Hepatocyte (in vitro differentiated cells): ENCODE measurements at regions not wholly inside any gene's neighbourhood (a gene's known extent, or its start where the extent isn't known, plus 50 kb on each side); places are given as distances from the start of the nearest gene placed in this dataset.

ENCODE experiments used
- DNase-seq: peaks from one replicate; pipeline ENCODE4 v3.0.0-alpha.2; 2016; ENCODE audit warnings: low spot score
- H2AFZ ChIP-seq: fragments of 200-600 bp; sonication (generic); 2 replicates; pipeline ENCODE4 v1.6.0; 2016; ENCODE audit warnings: antibody characterized with exemption, mild to moderate bottlenecking
- H3K27ac ChIP-seq: fragments of 200-600 bp; sonication (generic); 2 replicates; pipeline ENCODE4 v1.5.1; 2016; ENCODE audit warnings: mild to moderate bottlenecking
- H3K27me3 ChIP-seq: fragments of 200-600 bp; sonication (generic); 2 replicates; pipeline ENCODE4 v1.6.1; 2016
- H3K36me3 ChIP-seq: fragments of 200-600 bp; sonication (generic); replicated peaks from 2 replicates; pipeline ENCODE4 v1.5.1; 2016; ENCODE audit warnings: low read depth; ENCODE audit not compliant: insufficient read depth
- H3K4me1 ChIP-seq: fragments of 200-600 bp; sonication (generic); 2 replicates; pipeline ENCODE4 v1.5.1; 2016; ENCODE audit warnings: mild to moderate bottlenecking, moderate library complexity; ENCODE audit not compliant: insufficient read depth
- H3K4me2 ChIP-seq: fragments of 200-600 bp; sonication (generic); 2 replicates; pipeline ENCODE4 v1.6.0; 2016
- H3K4me3 ChIP-seq: fragments of 200-600 bp; sonication (generic); 2 replicates; pipeline ENCODE4 v1.5.1; 2016; ENCODE audit warnings: mild to moderate bottlenecking
- H3K79me2 ChIP-seq: fragments of 200-600 bp; sonication (generic); 2 replicates; pipeline ENCODE4 v1.6.0; 2017; ENCODE audit warnings: mild to moderate bottlenecking
- H3K9me2 ChIP-seq: fragments of 200-600 bp; sonication (generic); replicated peaks from 2 replicates; pipeline ENCODE4 v1.6.0; 2017; ENCODE audit warnings: mild to moderate bottlenecking; ENCODE audit not compliant: insufficient read depth
- H3K9me3 ChIP-seq: fragments of 200-600 bp; sonication (generic); 2 replicates; pipeline ENCODE4 v1.5.1; 2016; ENCODE audit warnings: low read depth, mild to moderate bottlenecking
- H4K20me1 ChIP-seq: fragments of 200-600 bp; sonication (generic); 2 replicates; pipeline ENCODE4 v1.6.0; 2016; ENCODE audit warnings: mild to moderate bottlenecking; ENCODE audit not compliant: insufficient read depth, poor library complexity, severe bottlenecking
- EZH2 ChIP-seq: fragments of 200-600 bp; sonication (generic); IDR thresholded peaks from 2 replicates; pipeline ENCODE4 v1.6.1; 2016; ENCODE audit warnings: antibody characterized with exemption, mild to moderate bottlenecking, borderline replicate concordance
- EZH2phosphoT487 ChIP-seq: fragments of 200-600 bp; sonication (generic); IDR thresholded peaks from one replicate; pipeline ENCODE4 v1.6.1; 2018; ENCODE audit warnings: antibody characterized with exemption, mild to moderate bottlenecking, low read depth, moderate library complexity; ENCODE audit not compliant: unreplicated experiment, severe bottlenecking
- WGBS: methylation state at CpG from one replicate; pipeline ENCODE4 v1.1.6; 2016; ENCODE audit warnings: low lambda C conversion rate; ENCODE audit errors: missing lambda C conversion rate; 5-methylcytosine and 5-hydroxymethylcytosine counted together
- TF ChIP-seq, protein P1 (sequence below): fragments of 200-600 bp; sonication (generic); IDR thresholded peaks from 2 replicates; pipeline ENCODE4 v1.5.1; 2016; ENCODE audit warnings: antibody characterized with exemption, mild to moderate bottlenecking; ENCODE audit not compliant: poor library complexity

DNA sequence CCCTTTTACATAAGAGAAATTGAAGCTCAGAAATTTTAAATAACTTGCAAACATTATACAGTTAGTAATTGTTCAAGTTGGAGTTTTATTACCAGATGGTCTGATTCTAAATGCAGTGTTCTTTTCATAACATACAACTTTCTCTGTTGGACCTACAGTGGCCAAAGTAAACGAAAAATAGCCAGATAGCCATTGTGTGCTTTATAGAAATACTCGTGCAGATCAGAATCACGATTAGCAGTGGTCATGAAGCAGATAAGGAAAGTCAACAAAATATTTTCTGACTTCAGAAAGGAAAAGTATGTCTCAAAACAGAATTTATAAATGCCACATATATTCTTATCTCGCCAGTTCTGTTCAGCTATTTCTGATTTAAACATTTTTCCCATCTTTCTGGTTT, 436.9 kb downstream of the CNTN6 start:
- 63% methylated on average over 4 of the region's 4 CpGs for WGBS
- Histone ChIP-seq H3K79me2 (no peaks in the 10 kb centered on the region), H3K4me2 (no peak overlapping the region)

GRCh38 chr3:1531981-1532380, 439.2 kb downstream of the CNTN6 start:
- Histone ChIP-seq H3K27me3 (no peaks in the 10 kb centered on the region), H3K4me2 (no peak overlapping the region), H4K20me1 (no peaks in the 10 kb centered on the region), H3K4me3 (no peak overlapping the region), H2AFZ (no peak overlapping the region), H3K9me2 (no peaks in the 10 kb centered on the region), H3K79me2 (no peaks in the 10 kb centered on the region), H3K9me3 (no peaks in the 10 kb centered on the region), H3K36me3 (no peaks in the 10 kb centered on the region), H3K4me1 (no peaks in the 10 kb centered on the region), H3K27ac (no peak overlapping the region)
- TF ChIP-seq EZH2phosphoT487: no peak
- TF ChIP-seq, protein P1, sequence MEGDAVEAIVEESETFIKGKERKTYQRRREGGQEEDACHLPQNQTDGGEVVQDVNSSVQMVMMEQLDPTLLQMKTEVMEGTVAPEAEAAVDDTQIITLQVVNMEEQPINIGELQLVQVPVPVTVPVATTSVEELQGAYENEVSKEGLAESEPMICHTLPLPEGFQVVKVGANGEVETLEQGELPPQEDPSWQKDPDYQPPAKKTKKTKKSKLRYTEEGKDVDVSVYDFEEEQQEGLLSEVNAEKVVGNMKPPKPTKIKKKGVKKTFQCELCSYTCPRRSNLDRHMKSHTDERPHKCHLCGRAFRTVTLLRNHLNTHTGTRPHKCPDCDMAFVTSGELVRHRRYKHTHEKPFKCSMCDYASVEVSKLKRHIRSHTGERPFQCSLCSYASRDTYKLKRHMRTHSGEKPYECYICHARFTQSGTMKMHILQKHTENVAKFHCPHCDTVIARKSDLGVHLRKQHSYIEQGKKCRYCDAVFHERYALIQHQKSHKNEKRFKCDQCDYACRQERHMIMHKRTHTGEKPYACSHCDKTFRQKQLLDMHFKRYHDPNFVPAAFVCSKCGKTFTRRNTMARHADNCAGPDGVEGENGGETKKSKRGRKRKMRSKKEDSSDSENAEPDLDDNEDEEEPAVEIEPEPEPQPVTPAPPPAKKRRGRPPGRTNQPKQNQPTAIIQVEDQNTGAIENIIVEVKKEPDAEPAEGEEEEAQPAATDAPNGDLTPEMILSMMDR: no peak
- no peak for TF ChIP-seq EZH2
- DNase-seq: no peak

More for the DNA sequence above, 436.9 kb downstream of the CNTN6 start:
- Histone ChIP-seq H3K27me3 (no peaks in the 10 kb centered on the region), H3K9me3 (no peaks in the 10 kb centered on the region), H4K20me1 (no peaks in the 10 kb centered on the region), H3K4me1 (no peaks in the 10 kb centered on the region), H3K36me3 (no peaks in the 10 kb centered on the region), H3K27ac (no peak overlapping the region), H3K9me2 (no peaks in the 10 kb centered on the region), H2AFZ (no peak overlapping the region), H3K4me3 (no peak overlapping the region)
- TF ChIP-seq, protein P1: no peak
- TF ChIP-seq EZH2phosphoT487 (no peak), EZH2 (no peak)
- DNase-seq: no peak

DNA sequence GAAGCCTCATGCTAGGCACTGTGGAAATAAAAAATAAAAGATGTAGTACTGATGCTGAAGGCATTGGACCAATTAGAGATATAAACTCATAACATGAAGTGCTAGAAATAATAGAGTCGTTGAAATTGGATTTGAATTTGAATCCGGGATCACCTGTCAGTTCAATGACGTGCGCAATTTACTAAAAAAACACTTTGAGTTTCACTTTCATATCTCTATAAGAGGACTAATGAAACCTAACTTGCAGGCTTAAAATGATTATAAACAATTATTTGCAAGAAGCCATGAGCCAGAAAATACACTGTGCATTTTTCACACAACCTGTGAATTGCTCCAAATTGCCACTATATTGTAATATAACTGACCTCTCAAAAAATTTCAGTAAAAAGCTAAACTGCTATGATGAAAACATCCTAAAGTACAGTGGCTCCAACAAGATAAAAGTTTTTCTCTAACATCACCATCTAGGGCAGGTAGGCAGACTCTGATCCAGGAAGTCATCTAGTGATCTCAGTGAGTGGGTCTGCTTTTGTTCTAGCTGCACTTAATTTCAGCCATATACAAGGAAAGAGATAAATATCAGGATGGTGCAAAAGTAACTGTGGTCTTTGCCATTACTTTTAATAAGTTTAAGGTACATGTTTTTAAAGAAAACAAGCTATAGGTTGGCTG, 440.2 kb downstream of the CNTN6 start:
- 96% methylated on average over 4 of the region's 4 CpGs for WGBS
- TF ChIP-seq EZH2phosphoT487 (no peak), EZH2 (no peak)
- TF ChIP-seq, protein P1: no peak

DNA sequence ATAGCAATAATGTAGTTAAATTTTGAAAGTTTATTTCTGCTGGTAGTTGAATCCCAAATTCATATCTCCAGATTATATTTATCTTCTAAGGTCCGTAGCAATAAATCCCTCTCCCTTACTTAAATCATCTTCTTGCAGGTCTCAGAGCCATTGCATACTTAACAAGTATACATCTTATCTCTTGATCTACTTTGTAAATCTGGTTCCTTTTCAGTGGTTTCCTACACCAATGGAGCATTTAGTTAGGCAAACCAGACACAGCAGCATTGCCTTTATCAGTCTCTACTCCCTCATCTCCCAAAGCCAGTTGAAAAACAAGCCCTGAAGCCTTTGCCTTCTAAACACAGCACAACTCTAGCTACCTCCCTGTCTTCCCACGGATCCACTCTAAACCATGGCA, 440.9 kb downstream of the CNTN6 start:
- Histone ChIP-seq H3K4me3 (no peak overlapping the region), H3K27me3 (no peaks in the 10 kb centered on the region), H3K4me1 (no peaks in the 10 kb centered on the region), H3K9me2 (no peaks in the 10 kb centered on the region), H3K4me2 (no peak overlapping the region), H2AFZ (no peak overlapping the region), H3K9me3 (no peaks in the 10 kb centered on the region), H3K36me3 (no peaks in the 10 kb centered on the region), H4K20me1 (no peaks in the 10 kb centered on the region), H3K27ac (no peak overlapping the region), H3K79me2 (no peaks in the 10 kb centered on the region)
- WGBS: 39% methylated on average over 2 of the region's 2 CpGs
- no peak for TF ChIP-seq EZH2phosphoT487
- TF ChIP-seq EZH2: no peak
- TF ChIP-seq, protein P1: no peak
- DNase-seq: no peak

More for the DNA sequence above, 440.2 kb downstream of the CNTN6 start:
- no peaks in the 10 kb centered on the region for H3K9me3 ChIP-seq
- no peak overlapping the region for H3K27ac ChIP-seq
- no peaks in the 10 kb centered on the region for H3K79me2 ChIP-seq
- no peaks in the 10 kb centered on the region for H3K9me2 ChIP-seq
- H3K4me1 ChIP-seq: no peaks in the 10 kb centered on the region
- no peak overlapping the region for H2AFZ ChIP-seq
- no peaks in the 10 kb centered on the region for H3K36me3 ChIP-seq
- H3K4me2 ChIP-seq: no peak overlapping the region
- H3K4me3 ChIP-seq: no peak overlapping the region
- no peaks in the 10 kb centered on the region for H3K27me3 ChIP-seq
- no peak for DNase-seq
- H4K20me1 ChIP-seq: no peaks in the 10 kb centered on the region
